ENCODE measurements at regions not wholly inside any gene's neighbourhood (a gene's known extent, or its start where the extent isn't known, plus 50 kb on each side); places are given as distances from the start of the nearest gene placed in this dataset.

DNA sequence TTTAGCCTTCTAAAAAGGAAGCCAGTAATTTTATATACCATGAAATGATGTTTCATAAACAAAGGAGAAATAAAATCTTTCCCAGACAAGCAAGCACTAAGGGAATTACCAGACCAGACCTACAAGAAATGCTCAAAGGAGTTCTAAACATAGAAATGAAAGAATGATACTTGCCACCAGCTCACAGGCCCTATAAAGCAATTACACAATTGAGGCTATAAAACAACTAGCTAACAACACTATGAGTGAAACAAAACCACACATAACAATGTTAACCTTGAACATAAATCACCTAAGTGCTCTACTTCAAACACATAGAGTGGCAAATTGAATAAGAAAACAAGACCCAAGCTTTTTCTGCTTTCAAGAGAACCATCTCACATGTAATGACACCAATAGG lies 123.8 kb downstream of the BARHL2 start:
- no peak overlapping the region for H3K27ac Mint-ChIP-seq
- peaks cover 14 to 20% of the 10 kb centered on the region in 2 experiments for H3K9me3 Mint-ChIP-seq
- Histone ChIP-seq H3K27me3 (ENCODE audit: insufficient read depth, low read length) (no peaks in the 10 kb centered on the region), H2BK15ac (ENCODE audit: low read depth, low read length) (no peak overlapping the region), H3K56ac (ENCODE audit: insufficient read length, low read depth, low read length) (no peak overlapping the region), H3K18ac (ENCODE audit: insufficient read length, low read depth, low read length) (no peak overlapping the region), H3K4me1 (ENCODE audit: insufficient read depth, low read length) (no peaks in the 10 kb centered on the region), H2BK120ac (ENCODE audit: low read depth, low read length, poor library complexity, severe bottlenecking) (no peak overlapping the region), H2AFZ (ENCODE audit: low read length) (no peak overlapping the region), H3K14ac (ENCODE audit: insufficient read depth, low read length) (no peak overlapping the region), H3K79me2 (ENCODE audit: insufficient read depth, low read length) (no peaks in the 10 kb centered on the region), H4K20me1 (ENCODE audit: control insufficient read depth, insufficient read depth, insufficient read length) (no peaks in the 10 kb centered on the region), H3K9me3 (ENCODE audit: control insufficient read depth, low read depth, low read length) (no peaks in the 10 kb centered on the region), H2AK5ac (ENCODE audit: insufficient read length, low read length) (no peak overlapping the region), H3K4ac (ENCODE audit: low read depth, low read length) (no peak overlapping the region), H3T11ph (ENCODE audit: low read length) (no peak overlapping the region), H3K9ac (ENCODE audit: extremely low read depth, insufficient read length, low read length) (no peak overlapping the region), H2BK20ac (ENCODE audit: low read depth, low read length, poor library complexity, severe bottlenecking) (no peak overlapping the region), H4K8ac (replicated peaks; ENCODE audit: insufficient read length, low read depth, low read length) (no peak overlapping the region), H3K79me1 (ENCODE audit: insufficient read depth, low read depth, low read length, poor library complexity, severe bottlenecking) (no peaks in the 10 kb centered on the region), H3K4me2 (ENCODE audit: insufficient read depth, insufficient read length, low read length) (no peak overlapping the region), H2BK5ac (ENCODE audit: insufficient read length, low read length) (no peak overlapping the region), H2BK12ac (ENCODE audit: insufficient read length, low read depth, low read length) (no peak overlapping the region), H4K91ac (ENCODE audit: insufficient read length, low read depth, low read length) (no peak overlapping the region), H3K23me2 (ENCODE audit: insufficient read length, low read depth, low read length, poor library complexity, severe bottlenecking) (no peaks in the 10 kb centered on the region), H3K27ac (ENCODE audit: insufficient read length, low read depth, low read length) (no peak overlapping the region), H3K23ac (ENCODE audit: insufficient read length, low read depth, low read length) (no peak overlapping the region), H4K5ac (ENCODE audit: insufficient read length, low read depth, low read length) (no peak overlapping the region)
- TF ChIP-seq, protein P1, sequence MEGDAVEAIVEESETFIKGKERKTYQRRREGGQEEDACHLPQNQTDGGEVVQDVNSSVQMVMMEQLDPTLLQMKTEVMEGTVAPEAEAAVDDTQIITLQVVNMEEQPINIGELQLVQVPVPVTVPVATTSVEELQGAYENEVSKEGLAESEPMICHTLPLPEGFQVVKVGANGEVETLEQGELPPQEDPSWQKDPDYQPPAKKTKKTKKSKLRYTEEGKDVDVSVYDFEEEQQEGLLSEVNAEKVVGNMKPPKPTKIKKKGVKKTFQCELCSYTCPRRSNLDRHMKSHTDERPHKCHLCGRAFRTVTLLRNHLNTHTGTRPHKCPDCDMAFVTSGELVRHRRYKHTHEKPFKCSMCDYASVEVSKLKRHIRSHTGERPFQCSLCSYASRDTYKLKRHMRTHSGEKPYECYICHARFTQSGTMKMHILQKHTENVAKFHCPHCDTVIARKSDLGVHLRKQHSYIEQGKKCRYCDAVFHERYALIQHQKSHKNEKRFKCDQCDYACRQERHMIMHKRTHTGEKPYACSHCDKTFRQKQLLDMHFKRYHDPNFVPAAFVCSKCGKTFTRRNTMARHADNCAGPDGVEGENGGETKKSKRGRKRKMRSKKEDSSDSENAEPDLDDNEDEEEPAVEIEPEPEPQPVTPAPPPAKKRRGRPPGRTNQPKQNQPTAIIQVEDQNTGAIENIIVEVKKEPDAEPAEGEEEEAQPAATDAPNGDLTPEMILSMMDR (conservative IDR thresholded peaks at IDR 0.05): no peak
- DNase-seq: no peak
- H3K4me3 Mint-ChIP-seq: no peak overlapping the region
- H3K4me1 Mint-ChIP-seq: no peaks in the 10 kb centered on the region
- H3K27me3 Mint-ChIP-seq (ENCODE audit: low read depth): peaks cover 5% of the 10 kb centered on the region
- peaks cover 0 to 16% (median 4%) of the 10 kb centered on the region in 3 experiments; a peak in 4 of 7 replicates for H3K36me3 Mint-ChIP-seq (ENCODE audit: insufficient read depth in 1 of 3, low read depth in 3 of 3)
